LNCaP clone FGC (cell line): ENCODE measurements at regions not wholly inside any gene's neighbourhood (a gene's known extent, or its start where the extent isn't known, plus 50 kb on each side); places are given as distances from the start of the nearest gene placed in this dataset.

ENCODE experiments used
- DNase-seq: peaks from one replicate; pipeline ENCODE4 v3.0.0-alpha.2; 2011; ENCODE audit warnings: low read depth
- H3K4me3 ChIP-seq: 2 replicates; pipeline ENCODE4 v1.5.1; 2011; ENCODE audit warnings: mild to moderate bottlenecking, low read depth, low read length, control low read depth
- TF ChIP-seq, protein P1 (sequence below): IDR thresholded peaks from 2 replicates; pipeline ENCODE4 v1.5.1; 2012; ENCODE audit warnings: mild to moderate bottlenecking; ENCODE audit not compliant: control insufficient read depth, insufficient read depth; ENCODE audit errors: extremely low read depth

GRCh38 chr12:75720812-75721641, 209.6 kb upstream of the KRR1 start:
- DNase-seq = peak; percentile 61
- H3K4me3 ChIP-seq = no peak overlapping the region
- TF ChIP-seq, protein P1, sequence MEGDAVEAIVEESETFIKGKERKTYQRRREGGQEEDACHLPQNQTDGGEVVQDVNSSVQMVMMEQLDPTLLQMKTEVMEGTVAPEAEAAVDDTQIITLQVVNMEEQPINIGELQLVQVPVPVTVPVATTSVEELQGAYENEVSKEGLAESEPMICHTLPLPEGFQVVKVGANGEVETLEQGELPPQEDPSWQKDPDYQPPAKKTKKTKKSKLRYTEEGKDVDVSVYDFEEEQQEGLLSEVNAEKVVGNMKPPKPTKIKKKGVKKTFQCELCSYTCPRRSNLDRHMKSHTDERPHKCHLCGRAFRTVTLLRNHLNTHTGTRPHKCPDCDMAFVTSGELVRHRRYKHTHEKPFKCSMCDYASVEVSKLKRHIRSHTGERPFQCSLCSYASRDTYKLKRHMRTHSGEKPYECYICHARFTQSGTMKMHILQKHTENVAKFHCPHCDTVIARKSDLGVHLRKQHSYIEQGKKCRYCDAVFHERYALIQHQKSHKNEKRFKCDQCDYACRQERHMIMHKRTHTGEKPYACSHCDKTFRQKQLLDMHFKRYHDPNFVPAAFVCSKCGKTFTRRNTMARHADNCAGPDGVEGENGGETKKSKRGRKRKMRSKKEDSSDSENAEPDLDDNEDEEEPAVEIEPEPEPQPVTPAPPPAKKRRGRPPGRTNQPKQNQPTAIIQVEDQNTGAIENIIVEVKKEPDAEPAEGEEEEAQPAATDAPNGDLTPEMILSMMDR = no peak

DNA sequence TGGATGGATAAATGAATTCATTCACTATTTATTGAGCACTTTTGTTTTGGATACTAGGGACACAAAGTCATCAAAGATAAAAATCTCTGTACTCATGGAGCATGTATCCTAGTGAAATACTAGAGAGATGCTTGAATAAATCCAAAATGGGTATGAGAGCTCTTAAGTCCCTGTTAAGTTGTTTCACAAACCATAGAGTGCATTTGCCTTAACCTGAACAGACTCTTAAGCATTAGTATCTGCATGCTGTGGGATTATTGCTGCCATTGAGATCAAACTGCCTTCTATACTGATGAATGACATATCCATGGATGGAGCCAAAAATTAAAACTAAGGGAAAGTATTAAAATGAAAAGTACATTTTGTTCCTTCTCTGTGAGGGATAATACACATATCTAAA, 206.5 kb upstream of the KRR1 start:
- TF ChIP-seq, protein P1 = no peak
- H3K4me3 ChIP-seq = no peak overlapping the region
- DNase-seq = no peak

DNA sequence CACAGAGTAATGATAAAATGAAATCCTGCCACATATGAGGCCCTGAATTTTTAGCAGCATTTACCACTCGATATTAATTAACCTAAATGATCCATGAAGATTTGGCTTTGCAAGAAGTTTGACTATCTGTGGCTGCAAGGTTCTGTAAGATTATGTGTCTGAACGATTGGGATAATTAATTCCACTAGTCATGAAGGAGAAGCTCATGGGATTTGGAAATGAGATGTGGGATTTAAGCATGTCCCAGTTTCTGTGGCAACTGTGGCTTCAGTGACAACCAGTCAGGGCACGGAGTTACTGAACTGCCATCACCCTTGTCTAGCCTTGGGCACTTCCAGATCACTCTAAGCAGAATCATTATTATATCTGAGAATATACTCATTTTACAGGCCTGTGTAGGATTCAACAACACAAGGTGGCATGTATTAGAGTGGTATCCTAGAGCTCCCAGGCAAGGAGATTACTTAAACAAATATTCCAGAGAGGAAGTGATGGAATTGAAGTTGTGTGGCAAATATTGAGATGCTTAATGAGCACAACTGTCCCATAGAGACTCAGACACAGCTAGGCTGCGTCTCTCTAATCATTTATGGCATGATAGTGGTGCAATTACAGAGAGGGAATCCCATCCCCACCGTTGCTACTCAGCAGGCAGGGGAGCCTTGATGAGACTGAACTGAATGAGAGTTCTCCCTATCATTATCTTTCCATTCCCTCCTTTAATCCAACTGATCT, 205.0 kb upstream of the KRR1 start:
- DNase-seq = no peak
- TF ChIP-seq, protein P1 = no peak
- H3K4me3 ChIP-seq = no peak overlapping the region

DNA sequence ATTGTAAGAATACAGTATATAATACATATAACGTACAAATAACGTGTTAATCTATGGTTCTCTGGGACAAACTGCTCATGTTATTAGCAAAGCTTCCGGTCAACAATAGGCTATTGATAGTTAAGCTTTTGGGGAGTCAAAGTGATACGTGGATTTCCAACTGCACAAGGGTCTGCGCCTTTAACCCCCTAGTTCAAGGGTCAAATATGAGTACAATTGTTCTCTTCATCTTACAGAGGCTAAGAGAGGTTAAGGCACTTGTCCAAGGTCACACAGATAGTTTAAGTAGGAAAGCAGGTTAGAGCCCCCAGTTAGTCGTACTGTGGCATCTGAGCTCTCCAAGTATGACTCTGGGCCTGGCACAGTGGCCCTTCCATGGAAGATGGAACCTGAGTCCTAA, 204.3 kb upstream of the KRR1 start:
- no peak for DNase-seq
- TF ChIP-seq, protein P1 = no peak
- no peak overlapping the region for H3K4me3 ChIP-seq

GRCh38 chr12:75715323-75715644, 203.9 kb upstream of the KRR1 start:
- H3K4me3 ChIP-seq = no peak overlapping the region
- DNase-seq = no peak
- TF ChIP-seq, protein P1 = no peak

DNA sequence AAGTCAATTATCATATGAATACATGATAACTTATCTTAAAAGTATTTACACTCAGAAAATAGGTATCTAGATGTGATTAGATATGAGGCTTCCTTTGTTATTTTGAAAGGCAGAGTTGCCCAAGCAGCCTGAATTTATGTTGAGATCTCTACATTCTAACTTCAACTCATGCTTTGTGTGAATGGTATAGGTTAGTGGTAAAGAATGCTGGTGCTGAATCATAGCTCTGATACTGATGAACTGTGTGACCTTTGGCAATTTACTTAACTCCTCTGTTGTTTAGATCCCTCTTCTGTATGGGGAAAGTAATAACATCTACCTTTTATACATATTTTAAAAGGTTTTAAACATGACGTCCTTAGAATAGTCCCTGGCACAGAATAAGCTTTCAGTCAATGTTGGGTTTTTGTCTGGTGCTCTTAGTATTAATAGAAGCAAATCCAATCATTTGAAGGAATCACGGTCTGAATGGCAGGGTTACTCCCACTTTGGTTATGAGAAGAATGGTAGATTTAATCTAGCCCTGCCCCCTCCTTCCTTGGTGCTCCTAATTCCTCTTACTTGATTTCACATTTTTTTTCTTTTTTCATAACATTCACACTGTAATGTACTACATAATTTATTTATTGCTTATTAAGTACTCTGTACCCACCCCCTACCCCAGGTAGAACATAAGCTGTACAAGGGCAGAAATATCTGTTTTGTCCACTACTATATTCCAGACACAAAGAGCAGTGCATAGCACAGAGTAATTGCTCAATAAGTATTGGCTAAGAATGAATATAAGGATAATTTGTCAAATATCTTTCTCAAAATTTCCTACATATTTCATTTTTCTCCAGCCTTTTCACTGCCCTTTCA, 203.3 kb upstream of the KRR1 start:
- DNase-seq = no peak
- no peak overlapping the region for H3K4me3 ChIP-seq
- TF ChIP-seq, protein P1 = no peak
